DOHH2 (cell line): ENCODE measurements at regions not wholly inside any gene's neighbourhood (a gene's known extent, or its start where the extent isn't known, plus 50 kb on each side); places are given as distances from the start of the nearest gene placed in this dataset.

Experiments used
- H3F3A ChIP-seq: fragments of 200-600 bp; sonication (generic), shearing (Covaris generic); 2 replicates; pipeline ENCODE4 v1.6.0; 2016; ENCODE audit warnings: antibody characterized with exemption, mild to moderate bottlenecking; ENCODE audit not compliant: control insufficient read depth, insufficient read depth
- H3K27ac ChIP-seq: fragments of 200-600 bp; sonication (generic); 2 replicates; pipeline ENCODE4 v1.5.1; 2014; ENCODE audit warnings: low read depth, mild to moderate bottlenecking, low read length, moderate library complexity
- H3K27me3 ChIP-seq: fragments of 200-600 bp; sonication (generic); 2 replicates; pipeline ENCODE4 v1.6.1; 2014; ENCODE audit warnings: mild to moderate bottlenecking, low read length, mixed read lengths; ENCODE audit not compliant: control insufficient read depth
- H3K36me3 ChIP-seq: fragments of 200-600 bp; sonication (generic); 2 replicates; pipeline ENCODE4 v1.6.1; 2014; ENCODE audit warnings: mild to moderate bottlenecking, low read length, moderate library complexity, mixed read lengths; ENCODE audit not compliant: control insufficient read depth
- H3K4me1 ChIP-seq: fragments of 200-600 bp; sonication (generic); 2 replicates; pipeline ENCODE4 v1.6.1; 2014; ENCODE audit warnings: mild to moderate bottlenecking, low read length, mixed read lengths; ENCODE audit not compliant: control insufficient read depth
- H3K4me2 ChIP-seq: fragments of 200-600 bp; sonication (generic); 2 replicates; pipeline ENCODE4 v1.6.0; 2014; ENCODE audit warnings: mild to moderate bottlenecking, low read length, moderate library complexity
- H3K4me3 ChIP-seq: fragments of 200-600 bp; sonication (generic); 2 replicates; pipeline ENCODE4 v1.5.1; 2014; ENCODE audit warnings: mild to moderate bottlenecking, low read length, mixed read lengths
- H3K79me2 ChIP-seq: fragments of 200-600 bp; sonication (generic); 2 replicates; pipeline ENCODE4 v1.6.1; 2014; ENCODE audit warnings: mild to moderate bottlenecking, low read length, mixed read lengths; ENCODE audit not compliant: control insufficient read depth
- H3K9me2 ChIP-seq: fragments of 200-600 bp; sonication (generic); replicated peaks from 2 replicates; pipeline ENCODE4 v1.6.1; 2014; ENCODE audit warnings: mild to moderate bottlenecking, low read length, mixed read lengths; ENCODE audit not compliant: control insufficient read depth
- H3K9me3 ChIP-seq: fragments of 200-600 bp; sonication (generic); 2 replicates; pipeline ENCODE4 v1.6.1; 2014; ENCODE audit warnings: antibody characterized with exemption, low read length, mixed read lengths; ENCODE audit not compliant: control insufficient read depth, insufficient read depth
- H4K20me1 ChIP-seq: fragments of 200-600 bp; sonication (generic); 2 replicates; pipeline ENCODE4 v1.6.0; 2014; ENCODE audit warnings: low read depth, mild to moderate bottlenecking, antibody characterized with exemption, low read length, moderate library complexity; ENCODE audit not compliant: control insufficient read depth, insufficient read depth
- CTCF ChIP-seq: fragments of 200-600 bp; sonication (generic); IDR thresholded peaks from one replicate; pipeline ENCODE4 v1.5.1; 2014; ENCODE audit warnings: antibody characterized with exemption, mild to moderate bottlenecking, low read depth, low read length; ENCODE audit not compliant: poor library complexity, severe bottlenecking
- EZH2phosphoT487 ChIP-seq: fragments of 200-600 bp; sonication (generic); IDR thresholded peaks from 2 replicates; pipeline ENCODE4 v1.6.1; 2017; ENCODE audit warnings: borderline replicate concordance, mild to moderate bottlenecking, antibody characterized with exemption, low read length, moderate library complexity, mixed read lengths

- TF ChIP-seq EZH2phosphoT487 = no peak
- no peak for TF ChIP-seq CTCF
- Histone ChIP-seq H3K4me3 (peak overlapping the region; percentile 41), H4K20me1 (no peaks in the 10 kb centered on the region), H3K27ac (peak overlapping the region; percentile 37; the same call in 1 of the 2 replicates), H3K4me2 (peak overlapping the region; percentile 58), H3K36me3 (no peaks in the 10 kb centered on the region), H3K27me3 (no peaks in the 10 kb centered on the region), H3K4me1 (peaks cover 71% of the 10 kb centered on the region), H3K79me2 (no peaks in the 10 kb centered on the region), H3F3A (no peaks in the 10 kb centered on the region), H3K9me3 (no peaks in the 10 kb centered on the region), H3K9me2 (no peaks in the 10 kb centered on the region)
Measured at GRCh38 chr12:107490010-107490409, 195.6 kb upstream of the PWP1 start.

DNA sequence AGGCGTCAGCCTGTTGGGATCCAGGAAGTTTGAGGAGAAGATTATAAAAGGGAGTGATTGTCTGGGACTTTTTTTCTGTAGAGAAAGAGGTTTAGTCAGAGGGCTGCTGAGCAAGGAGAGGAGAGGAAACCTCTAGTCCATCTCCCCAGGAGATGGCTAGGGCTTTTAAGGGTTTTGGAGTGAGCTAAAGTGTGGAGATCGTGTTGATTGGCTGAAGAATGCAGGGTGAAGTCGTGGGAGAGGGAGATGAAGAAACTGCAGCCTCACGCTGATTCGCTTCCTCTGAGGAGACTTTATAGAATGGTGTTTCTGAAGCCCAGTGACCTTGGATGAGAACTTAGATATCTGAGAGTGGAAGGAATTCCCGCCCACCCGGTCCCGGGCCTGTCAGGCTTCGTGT lies 193.7 kb upstream of the PWP1 start:
- Histone ChIP-seq H3F3A (no peaks in the 10 kb centered on the region), H3K36me3 (no peaks in the 10 kb centered on the region), H4K20me1 (no peaks in the 10 kb centered on the region), H3K79me2 (no peaks in the 10 kb centered on the region), H3K27me3 (no peaks in the 10 kb centered on the region), H3K4me3 (no peak overlapping the region), H3K27ac (no peak overlapping the region), H3K9me2 (no peaks in the 10 kb centered on the region), H3K4me2 (peak overlapping the region; percentile 80; the same call in 1 of the 2 replicates), H3K9me3 (no peaks in the 10 kb centered on the region), H3K4me1 (peaks cover 68% of the 10 kb centered on the region)
- no peak for TF ChIP-seq EZH2phosphoT487
- TF ChIP-seq CTCF = no peak

GRCh38 chr12:107492393-107493134 lies 193.0 kb upstream of the PWP1 start:
- Histone ChIP-seq H3K9me3 (no peaks in the 10 kb centered on the region), H3K27ac (peak overlapping the region; percentile 54), H3K4me2 (peak overlapping the region; percentile 80)

More at GRCh38 chr12:107492393-107493134, 193.0 kb upstream of the PWP1 start:
- TF ChIP-seq EZH2phosphoT487 (no peak), CTCF (no peak)
- no peaks in the 10 kb centered on the region for H3K27me3 ChIP-seq
- no peaks in the 10 kb centered on the region for H3K9me2 ChIP-seq
- no peaks in the 10 kb centered on the region for H4K20me1 ChIP-seq
- peak overlapping the region; percentile 58 for H3K4me3 ChIP-seq
- H3K36me3 ChIP-seq = no peaks in the 10 kb centered on the region
- H3F3A ChIP-seq = no peaks in the 10 kb centered on the region
- no peaks in the 10 kb centered on the region for H3K79me2 ChIP-seq
- H3K4me1 ChIP-seq = peaks cover 61% of the 10 kb centered on the region
